H9 (cell line): ENCODE measurements at regions not wholly inside any gene's neighbourhood (a gene's known extent, or its start where the extent isn't known, plus 50 kb on each side); places are given as distances from the start of the nearest gene placed in this dataset.

ENCODE experiments used
- DNase-seq: peaks from one replicate; pipeline ENCODE4 v3.0.0-alpha.2; 2017
- H2AFZ ChIP-seq: one replicate; pipeline ENCODE4 v1.6.1; 2013; ENCODE audit warnings: mild to moderate bottlenecking, low read length, control low read depth, moderate library complexity
- H2AK5ac ChIP-seq: 2 replicates; pipeline ENCODE4 v1.6.1; 2013; ENCODE audit warnings: low read length, control low read depth, mixed read lengths; ENCODE audit not compliant: insufficient read length
- H2BK120ac ChIP-seq: one replicate; pipeline ENCODE4 v1.6.1; 2013; ENCODE audit warnings: low read depth, mild to moderate bottlenecking, low read length, control low read depth, inconsistent platforms; ENCODE audit not compliant: poor library complexity, severe bottlenecking
- H2BK12ac ChIP-seq: 2 replicates; pipeline ENCODE4 v1.6.1; 2013; ENCODE audit warnings: low read length, control low read depth, mixed read lengths, low read depth; ENCODE audit not compliant: insufficient read length
- H2BK15ac ChIP-seq: 2 replicates; pipeline ENCODE4 v1.6.1; 2013; ENCODE audit warnings: low read depth, low read length, control low read depth
- H2BK20ac ChIP-seq: one replicate; pipeline ENCODE4 v1.6.1; 2013; ENCODE audit warnings: low read depth, mild to moderate bottlenecking, low read length, control low read depth, inconsistent platforms; ENCODE audit not compliant: poor library complexity, severe bottlenecking
- H2BK5ac ChIP-seq: 2 replicates; pipeline ENCODE4 v1.6.1; 2013; ENCODE audit warnings: low read length, control low read depth, mixed read lengths; ENCODE audit not compliant: insufficient read length
- H3K14ac ChIP-seq: 2 replicates; pipeline ENCODE4 v1.6.1; 2013; ENCODE audit warnings: low read length, control low read depth; ENCODE audit not compliant: insufficient read depth
- H3K18ac ChIP-seq: 2 replicates; pipeline ENCODE4 v1.6.1; 2013; ENCODE audit warnings: low read depth, mild to moderate bottlenecking, mixed read lengths, low read length, control low read depth; ENCODE audit not compliant: insufficient read length
- H3K23ac ChIP-seq: 2 replicates; pipeline ENCODE4 v1.6.1; 2013; ENCODE audit warnings: low read length, control low read depth, mixed read lengths, low read depth; ENCODE audit not compliant: insufficient read length
- H3K23me2 ChIP-seq: 2 replicates; pipeline ENCODE4 v1.6.1; 2013; ENCODE audit warnings: low read depth, mild to moderate bottlenecking, mixed read lengths, low read length, control low read depth; ENCODE audit not compliant: insufficient read length, poor library complexity, severe bottlenecking
- H3K27ac ChIP-seq: 2 replicates; pipeline ENCODE4 v1.5.1; 2013; ENCODE audit warnings: low read length, control low read depth, mixed read lengths, low read depth; ENCODE audit not compliant: insufficient read length
- H3K27me3 ChIP-seq: 2 replicates; pipeline ENCODE4 v1.6.1; 2013; ENCODE audit warnings: low read length, control low read depth, inconsistent platforms; ENCODE audit not compliant: insufficient read depth
- H3K4ac ChIP-seq: 2 replicates; pipeline ENCODE4 v1.6.1; 2013; ENCODE audit warnings: low read depth, mild to moderate bottlenecking, control low read depth, inconsistent platforms, low read length, moderate library complexity
- H3K4me1 ChIP-seq: 2 replicates; pipeline ENCODE4 v1.6.1; 2013; ENCODE audit warnings: low read length, control low read depth, inconsistent platforms; ENCODE audit not compliant: insufficient read depth
- H3K4me2 ChIP-seq: 2 replicates; pipeline ENCODE4 v1.6.1; 2013; ENCODE audit warnings: low read length, control low read depth, mixed read lengths; ENCODE audit not compliant: insufficient read length, insufficient read depth
- H3K56ac ChIP-seq: 2 replicates; pipeline ENCODE4 v1.6.1; 2013; ENCODE audit warnings: low read depth, mild to moderate bottlenecking, mixed read lengths, low read length, control low read depth; ENCODE audit not compliant: insufficient read length
- H3K79me1 ChIP-seq: 2 replicates; pipeline ENCODE4 v1.6.1; 2013; ENCODE audit warnings: low read depth, mild to moderate bottlenecking, moderate library complexity, low read length, control low read depth, inconsistent platforms; ENCODE audit not compliant: insufficient read depth, poor library complexity, severe bottlenecking
- H3K79me2 ChIP-seq: 2 replicates; pipeline ENCODE4 v1.6.1; 2013; ENCODE audit warnings: low read length, control low read depth, inconsistent platforms; ENCODE audit not compliant: insufficient read depth
- H3K9ac ChIP-seq: 2 replicates; pipeline ENCODE4 v1.6.1; 2013; ENCODE audit warnings: low read length, control low read depth, mixed read lengths; ENCODE audit not compliant: insufficient read length; ENCODE audit errors: extremely low read depth
- H3K9me3 ChIP-seq: one replicate; pipeline ENCODE4 v1.6.1; 2013; ENCODE audit warnings: low read depth, low read length, inconsistent platforms; ENCODE audit not compliant: control insufficient read depth
- H3T11ph ChIP-seq: one replicate; pipeline ENCODE4 v1.6.1; 2013; ENCODE audit warnings: mild to moderate bottlenecking, low read length, control low read depth, inconsistent platforms
- H4K20me1 ChIP-seq: one replicate; pipeline ENCODE4 v1.6.1; 2013; ENCODE audit not compliant: control insufficient read depth, insufficient read length, insufficient read depth
- H4K5ac ChIP-seq: 2 replicates; pipeline ENCODE4 v1.6.1; 2013; ENCODE audit warnings: low read depth, mild to moderate bottlenecking, mixed read lengths, low read length, control low read depth; ENCODE audit not compliant: insufficient read length
- H4K8ac ChIP-seq: replicated peaks from 2 replicates; pipeline ENCODE4 v1.6.1; 2013; ENCODE audit warnings: low read length, control low read depth, mixed read lengths, low read depth; ENCODE audit not compliant: insufficient read length
- H4K91ac ChIP-seq: 2 replicates; pipeline ENCODE4 v1.6.1; 2013; ENCODE audit warnings: low read depth, mild to moderate bottlenecking, moderate library complexity, mixed read lengths, low read length, control low read depth; ENCODE audit not compliant: insufficient read length
- H3K27ac Mint-ChIP-seq, 3 experiments: 2 replicates in 2 of 3; 3 replicates in 1 of 3; pipeline ENCODE4 v1.8.0; 2020 to 2021; ENCODE audit warnings: mixed read lengths in 3 of 3, mild to moderate bottlenecking in 1 of 3, moderate library complexity in 1 of 3
- H3K27me3 Mint-ChIP-seq: 2 replicates; pipeline ENCODE4 v1.8.0; 2021; ENCODE audit warnings: low read depth, mild to moderate bottlenecking, moderate library complexity, mixed read lengths
- H3K36me3 Mint-ChIP-seq, 3 experiments: 2 replicates in 2 of 3; 3 replicates in 1 of 3; pipeline ENCODE4 v1.8.0; 2020 to 2021; ENCODE audit warnings: low read depth in 3 of 3, mixed read lengths in 3 of 3; ENCODE audit not compliant: insufficient read depth in 1 of 3
- H3K4me1 Mint-ChIP-seq, 2 experiments: 2 replicates each; pipeline ENCODE4 v1.8.0; 2020; ENCODE audit warnings: mixed read lengths in 2 of 2
- H3K4me3 Mint-ChIP-seq, 2 experiments: 2 replicates in 1 of 2; 3 replicates in 1 of 2; pipeline ENCODE4 v1.8.0; 2020 to 2021; ENCODE audit warnings: mild to moderate bottlenecking in 2 of 2, mixed read lengths in 2 of 2, moderate library complexity in 1 of 2
- H3K9me3 Mint-ChIP-seq, 2 experiments: 2 replicates in 1 of 2; 3 replicates in 1 of 2; pipeline ENCODE4 v1.8.0; 2020; ENCODE audit warnings: mild to moderate bottlenecking in 2 of 2, mixed read lengths in 2 of 2, moderate library complexity in 1 of 2
- CTCF ChIP-seq: fragments of 200-600 bp; sonication (generic); conservative IDR thresholded peaks from 3 replicates; pipeline ENCODE4 v1.8.0; 2021; ENCODE audit warnings: antibody characterized with exemption, mild to moderate bottlenecking

DNA sequence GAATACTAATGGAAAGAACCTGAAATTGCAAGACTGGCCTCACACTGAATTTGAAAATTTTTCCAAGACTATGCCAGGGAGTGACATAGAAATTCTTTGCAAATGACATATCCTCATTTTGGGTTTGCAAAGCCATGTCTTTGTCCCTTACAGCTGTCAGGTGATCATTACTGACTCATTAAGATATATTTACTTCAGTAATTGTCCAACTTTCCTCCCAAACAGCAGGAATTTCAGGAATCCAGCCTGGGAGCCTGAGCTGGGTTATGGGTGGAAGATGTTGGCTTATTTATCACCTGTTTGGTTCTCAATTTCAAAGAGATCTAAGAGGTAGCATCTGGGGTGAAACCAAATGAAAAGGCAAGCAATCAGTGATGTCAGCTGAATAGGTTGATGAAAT lies 111.6 kb upstream of the ACP3 start:
- Histone ChIP-seq H3T11ph (no peak overlapping the region), H4K5ac (no peak overlapping the region), H3K4ac (no peak overlapping the region), H2AFZ (no peak overlapping the region), H3K23me2 (no peaks in the 10 kb centered on the region), H3K56ac (no peak overlapping the region), H2BK12ac (no peak overlapping the region), H2BK120ac (no peak overlapping the region), H3K79me1 (no peaks in the 10 kb centered on the region), H2BK5ac (no peak overlapping the region), H3K4me1 (peaks cover 2% of the 10 kb centered on the region; the same call in 1 of the 2 replicates), H4K8ac (no peak overlapping the region), H3K27me3 (peaks cover 24% of the 10 kb centered on the region; the same call in 1 of the 2 replicates), H3K18ac (no peak overlapping the region), H3K4me2 (no peak overlapping the region), H2BK20ac (no peak overlapping the region), H3K27ac (no peak overlapping the region), H3K79me2 (no peaks in the 10 kb centered on the region), H2BK15ac (no peak overlapping the region), H4K20me1 (no peaks in the 10 kb centered on the region), H3K14ac (no peak overlapping the region), H2AK5ac (no peak overlapping the region), H3K23ac (no peak overlapping the region), H4K91ac (no peak overlapping the region), H3K9ac (no peak overlapping the region), H3K9me3 (no peaks in the 10 kb centered on the region)
- no peaks in the 10 kb centered on the region for H3K9me3 Mint-ChIP-seq
- H3K27me3 Mint-ChIP-seq: peaks cover 32% of the 10 kb centered on the region
- DNase-seq: no peak
- H3K4me1 Mint-ChIP-seq: peaks cover 14 to 18% of the 10 kb centered on the region in 2 experiments
- H3K4me3 Mint-ChIP-seq: no peak overlapping the region
- no peaks in the 10 kb centered on the region for H3K36me3 Mint-ChIP-seq
- no peak overlapping the region for H3K27ac Mint-ChIP-seq
- no peak for TF ChIP-seq CTCF
